ENCODE measurements at regions not wholly inside any gene's neighbourhood (a gene's known extent, or its start where the extent isn't known, plus 50 kb on each side); places are given as distances from the start of the nearest gene placed in this dataset.

DNA sequence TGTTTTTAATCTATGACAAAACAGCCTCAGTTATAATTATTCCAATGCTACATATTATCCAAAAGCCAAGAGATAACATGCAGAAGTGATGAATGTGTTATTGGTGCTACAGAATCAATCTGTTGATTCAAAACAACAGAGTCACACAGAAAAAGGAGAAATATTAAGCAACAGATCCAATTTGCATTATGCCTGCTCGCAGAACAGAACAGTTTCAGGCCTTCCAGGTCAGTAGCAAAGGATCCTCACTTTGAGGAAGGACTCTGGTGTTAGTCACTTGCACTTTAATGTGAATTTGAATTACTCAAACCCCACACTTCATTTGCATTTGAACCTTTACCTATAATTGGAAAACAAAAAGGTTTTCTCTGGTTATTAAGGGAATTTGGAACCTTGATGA, 198.6 kb upstream of the NT5E start:
- TF ChIP-seq, protein P1, sequence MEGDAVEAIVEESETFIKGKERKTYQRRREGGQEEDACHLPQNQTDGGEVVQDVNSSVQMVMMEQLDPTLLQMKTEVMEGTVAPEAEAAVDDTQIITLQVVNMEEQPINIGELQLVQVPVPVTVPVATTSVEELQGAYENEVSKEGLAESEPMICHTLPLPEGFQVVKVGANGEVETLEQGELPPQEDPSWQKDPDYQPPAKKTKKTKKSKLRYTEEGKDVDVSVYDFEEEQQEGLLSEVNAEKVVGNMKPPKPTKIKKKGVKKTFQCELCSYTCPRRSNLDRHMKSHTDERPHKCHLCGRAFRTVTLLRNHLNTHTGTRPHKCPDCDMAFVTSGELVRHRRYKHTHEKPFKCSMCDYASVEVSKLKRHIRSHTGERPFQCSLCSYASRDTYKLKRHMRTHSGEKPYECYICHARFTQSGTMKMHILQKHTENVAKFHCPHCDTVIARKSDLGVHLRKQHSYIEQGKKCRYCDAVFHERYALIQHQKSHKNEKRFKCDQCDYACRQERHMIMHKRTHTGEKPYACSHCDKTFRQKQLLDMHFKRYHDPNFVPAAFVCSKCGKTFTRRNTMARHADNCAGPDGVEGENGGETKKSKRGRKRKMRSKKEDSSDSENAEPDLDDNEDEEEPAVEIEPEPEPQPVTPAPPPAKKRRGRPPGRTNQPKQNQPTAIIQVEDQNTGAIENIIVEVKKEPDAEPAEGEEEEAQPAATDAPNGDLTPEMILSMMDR (IDR thresholded peaks at IDR 0.05; ENCODE audit: insufficient read depth, low read length, missing control alignments), result no peak
- CTCF ChIA-PET, result no interaction called here
- no peak overlapping the region for H3K4me3 ChIP-seq (ENCODE audit: low read depth, low read length)
- POLR2A ChIA-PET, result interaction anchor here (0.6 kb wide), 1 partner anchor 9 kb away, joined by 4 read pairs; no protein-coding TSS in a partner anchor
- DNase-seq (ENCODE audit: low read depth, low spot score), result no peak

GRCh38 chr6:85250586-85251220, 199.2 kb upstream of the NT5E start:
- TF ChIP-seq, protein P1 (IDR thresholded peaks at IDR 0.05; ENCODE audit: insufficient read depth, low read length, missing control alignments), result no peak
- ChIA-PET POLR2A (no interaction called here), CTCF (no interaction called here)
- DNase-seq (ENCODE audit: low read depth, low spot score), result no peak
- H3K4me3 ChIP-seq (ENCODE audit: low read depth, low read length), result no peak overlapping the region

- POLR2A ChIA-PET, result no interaction called here
Observed at GRCh38 chr6:85245004-85245403, 204.9 kb upstream of the NT5E start.

DNA sequence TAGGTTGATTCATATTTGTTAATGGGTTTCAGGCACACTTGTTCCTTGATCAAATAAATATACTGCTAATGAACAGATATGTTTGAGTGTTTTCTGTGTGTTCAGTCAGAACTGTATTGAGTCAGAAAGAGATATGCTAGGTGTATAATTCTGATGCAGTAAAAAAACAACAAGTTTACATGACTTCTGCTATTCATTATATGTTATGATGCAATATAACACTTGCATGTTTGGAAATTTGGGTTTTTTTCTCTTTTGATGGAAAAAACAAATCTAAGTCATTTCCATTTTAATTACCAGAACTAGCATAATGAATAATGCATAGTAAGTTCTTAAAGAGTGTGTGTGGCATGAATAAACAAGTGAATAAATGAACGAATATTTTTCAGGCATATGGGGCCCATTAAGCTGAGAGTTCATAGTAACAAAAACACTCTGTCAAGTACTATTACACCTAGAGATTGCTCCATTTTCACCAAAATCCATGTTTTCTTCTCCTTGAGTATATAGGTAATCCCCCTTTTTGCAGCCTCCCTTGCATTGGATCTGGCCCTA, 208.3 kb upstream of the NT5E start:
- CTCF ChIA-PET, result no interaction called here
- TF ChIP-seq, protein P1 (IDR thresholded peaks at IDR 0.05; ENCODE audit: insufficient read depth, low read length, missing control alignments), result no peak
- no peak for DNase-seq (ENCODE audit: low read depth, low spot score)
- no peak overlapping the region for H3K4me3 ChIP-seq (ENCODE audit: low read depth, low read length)
- POLR2A ChIA-PET, result no interaction called here

More at GRCh38 chr6:85245004-85245403, 204.9 kb upstream of the NT5E start:
- H3K4me3 ChIP-seq (ENCODE audit: low read depth, low read length), result no peak overlapping the region
- CTCF ChIA-PET, result no interaction called here
- TF ChIP-seq, protein P1 (IDR thresholded peaks at IDR 0.05; ENCODE audit: insufficient read depth, low read length, missing control alignments), result no peak
- DNase-seq (ENCODE audit: low read depth, low spot score), result no peak

DNA sequence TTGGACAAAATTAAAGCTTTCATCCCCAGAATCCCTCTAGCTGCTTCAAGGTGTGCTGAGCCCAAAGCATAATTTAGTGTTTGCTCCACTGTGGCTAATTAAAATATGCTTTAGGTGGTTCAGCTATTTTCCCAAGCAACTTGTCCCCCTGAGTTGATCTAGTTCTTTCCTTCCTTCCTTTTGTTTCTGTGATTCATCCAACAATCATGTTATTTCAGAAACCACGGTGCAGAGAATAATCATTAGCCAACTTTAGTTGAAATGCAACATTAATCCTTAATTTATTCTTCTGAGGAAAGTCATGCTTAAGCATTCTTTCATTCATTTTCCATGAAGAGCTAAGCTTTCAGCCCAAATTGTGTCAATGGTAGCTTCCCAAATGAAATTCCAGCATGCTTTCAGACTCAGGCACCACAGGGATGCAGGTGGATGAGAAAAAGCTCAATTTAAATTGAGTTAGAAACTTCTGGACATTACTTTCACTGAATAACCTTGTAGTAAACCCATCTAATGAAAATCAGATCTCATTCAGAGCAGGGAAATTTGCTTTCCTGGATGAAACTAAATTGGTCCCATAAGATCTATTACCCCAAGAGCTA, 209.0 kb upstream of the NT5E start:
- no peak for DNase-seq (ENCODE audit: low read depth, low spot score)
- TF ChIP-seq, protein P1 (IDR thresholded peaks at IDR 0.05; ENCODE audit: insufficient read depth, low read length, missing control alignments), result no peak
- POLR2A ChIA-PET, result no interaction called here
- CTCF ChIA-PET, result no interaction called here
- H3K4me3 ChIP-seq (ENCODE audit: low read depth, low read length), result no peak overlapping the region

- no peak overlapping the region for H3K4me3 ChIP-seq (ENCODE audit: low read depth, low read length)
- TF ChIP-seq, protein P1 (IDR thresholded peaks at IDR 0.05; ENCODE audit: insufficient read depth, low read length, missing control alignments), result no peak
- ChIA-PET CTCF (interaction anchor here (0.7 kb wide), 1 partner anchor 393 kb away, joined by 3 read pairs; no protein-coding TSS in a partner anchor), POLR2A (no interaction called here)
- DNase-seq (ENCODE audit: low read depth, low spot score), result no peak
Observed at GRCh38 chr6:85237478-85237877, 212.4 kb upstream of the NT5E start.

All from AG04449 (cell line).